ENCODE measurements at regions not wholly inside any gene's neighbourhood (a gene's known extent, or its start where the extent isn't known, plus 50 kb on each side); places are given as distances from the start of the nearest gene placed in this dataset.
"Not testable (repeated sequence)": the region's sequence is repeated elsewhere in the genome, so short reads cannot be mapped to it uniquely, and the experiment has no call there.

GRCh38 chr3:80898211-80898610 is 863.2 kb downstream of the GBE1 start:
- no peak for DNase-seq

- not testable (repeated sequence) for DNase-seq
Observed at GRCh38 chr3:80897005-80897404, 864.4 kb downstream of the GBE1 start.

GRCh38 chr3:80890571-80890970 is 870.9 kb downstream of the GBE1 start:
- no peak for DNase-seq

GRCh38 chr3:80889535-80889934 is 871.9 kb downstream of the GBE1 start:
- no peak for DNase-seq

GRCh38 chr3:80870476-80871041 is 890.9 kb downstream of the GBE1 start:
- no peak for DNase-seq

- no peak for DNase-seq
Observed at GRCh38 chr3:80855482-80855881, 906.0 kb downstream of the GBE1 start.

GRCh38 chr3:80836395-80836794 is 925.0 kb downstream of the GBE1 start:
- no peak for DNase-seq

- no peak for DNase-seq
Observed at GRCh38 chr3:80807577-80807976, 953.9 kb downstream of the GBE1 start.

GRCh38 chr3:80806673-80807072 is 954.8 kb downstream of the GBE1 start:
- DNase-seq: no peak

- DNase-seq: no peak
Observed at GRCh38 chr3:80788914-80789313, 972.5 kb downstream of the GBE1 start.

GRCh38 chr3:80785875-80786274 is 975.6 kb downstream of the GBE1 start:
- DNase-seq: no peak

GRCh38 chr3:80785475-80785874 is 976.0 kb downstream of the GBE1 start:
- DNase-seq: no peak

- DNase-seq: no peak
Observed at GRCh38 chr3:80771085-80771484, 990.4 kb downstream of the GBE1 start.

- no peak for DNase-seq
Observed at GRCh38 chr3:80770106-80771074, 991.1 kb downstream of the GBE1 start.

GRCh38 chr3:80769683-80770082 is 991.8 kb downstream of the GBE1 start:
- DNase-seq: no peak

GRCh38 chr3:80767604-80768003 is 993.8 kb downstream of the GBE1 start:
- DNase-seq: no peak

GRCh38 chr3:80754969-80755368 is 987.2 kb upstream of the ROBO1 start:
- DNase-seq: no peak

GRCh38 chr3:80753021-80753420 is 985.2 kb upstream of the ROBO1 start:
- DNase-seq: no peak

GRCh38 chr3:80750637-80751036 is 982.8 kb upstream of the ROBO1 start:
- no peak for DNase-seq

GRCh38 chr3:80734920-80735319 is 967.1 kb upstream of the ROBO1 start:
- no peak for DNase-seq

- DNase-seq: no peak
Observed at GRCh38 chr3:80734483-80734882, 966.7 kb upstream of the ROBO1 start.

- no peak for DNase-seq
Observed at GRCh38 chr3:80733522-80734176, 965.9 kb upstream of the ROBO1 start.

- DNase-seq: not testable (repeated sequence)
Observed at GRCh38 chr3:80727561-80727960, 959.8 kb upstream of the ROBO1 start.
